ENCODE measurements at regions not wholly inside any gene's neighbourhood (a gene's known extent, or its start where the extent isn't known, plus 50 kb on each side); places are given as distances from the start of the nearest gene placed in this dataset.

- TF ChIP-seq GATA3 (IDR thresholded peaks at IDR 0.05; ENCODE audit: low read depth, low read length) (no peak), GATA2 (IDR thresholded peaks at IDR 0.05; ENCODE audit: low read depth, low read length) (no peak)
Observed at GRCh38 chr4:83906561-83906960, 370.7 kb downstream of the GPAT3 start.

Measured in SH-SY5Y (cell line).